ENCODE measurements at regions not wholly inside any gene's neighbourhood (a gene's known extent, or its start where the extent isn't known, plus 50 kb on each side); places are given as distances from the start of the nearest gene placed in this dataset.

- peaks cover 7% of the 10 kb centered on the region for H3K27me3 Mint-ChIP-seq (ENCODE audit: low read depth)
- CTCF ChIA-PET = no interaction called here
- H3K36me3 Mint-ChIP-seq (ENCODE audit: low read depth) = no peaks in the 10 kb centered on the region
- no peaks in the 10 kb centered on the region for H3K4me1 Mint-ChIP-seq (ENCODE audit: low read depth)
- H3K9me3 Mint-ChIP-seq (ENCODE audit: insufficient read depth) = no peaks in the 10 kb centered on the region
- DNase-seq (no peak), ATAC-seq (no peak)
- H3K4me3 Mint-ChIP-seq = no peak overlapping the region
- H3K27ac Mint-ChIP-seq = no peak overlapping the region
- POLR2A ChIA-PET = no interaction called here
Observed at GRCh38 chr5:135112008-135112725, 78.1 kb upstream of the PITX1 start.

DNA sequence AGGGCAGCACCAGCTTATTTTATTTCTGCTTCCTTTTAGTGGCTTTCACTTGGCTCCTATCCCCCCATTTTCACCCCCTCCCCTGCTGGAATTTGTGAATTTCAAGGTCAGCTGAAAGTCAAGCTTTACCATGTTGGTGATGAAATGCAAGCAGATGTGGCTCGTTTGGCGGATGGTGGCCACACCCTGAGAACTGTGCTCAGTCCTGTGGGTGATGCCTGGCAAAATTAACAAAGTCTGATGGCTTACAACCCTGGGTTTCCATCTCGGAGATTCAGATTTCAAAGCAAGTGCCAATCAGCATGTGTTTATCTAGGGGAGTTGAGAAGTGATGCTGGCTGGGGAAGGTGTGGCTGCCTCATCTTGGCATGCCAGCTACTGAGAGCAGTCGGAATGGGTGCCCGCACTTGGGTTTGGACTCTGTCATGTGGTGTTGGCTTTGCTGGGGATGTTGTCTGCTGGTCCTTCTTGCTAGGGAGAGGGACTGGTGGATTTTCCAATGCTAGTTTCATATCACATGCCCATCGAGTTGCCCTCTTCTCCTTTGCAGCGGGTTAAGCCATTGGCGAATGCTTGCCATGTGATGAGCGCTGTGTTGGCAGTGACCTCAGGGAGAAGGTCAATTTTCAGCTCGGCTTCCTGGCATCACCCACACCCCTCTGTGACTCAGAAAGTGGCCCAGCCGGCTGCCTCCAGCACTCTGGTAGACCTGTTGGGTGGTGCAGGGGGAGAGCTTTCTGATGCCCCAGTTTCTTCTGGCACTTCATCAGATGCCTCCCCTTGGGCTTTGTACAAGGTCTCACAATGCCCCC is 77.0 kb upstream of the PITX1 start:
- peaks cover 10% of the 10 kb centered on the region for H3K27me3 Mint-ChIP-seq (ENCODE audit: low read depth)
- ChIA-PET POLR2A (no interaction called here), CTCF (no interaction called here)
- no peak overlapping the region for H3K4me3 Mint-ChIP-seq
- H3K27ac Mint-ChIP-seq = no peak overlapping the region
- no peaks in the 10 kb centered on the region for H3K4me1 Mint-ChIP-seq (ENCODE audit: low read depth)
- no peak for ATAC-seq
- no peaks in the 10 kb centered on the region for H3K9me3 Mint-ChIP-seq (ENCODE audit: insufficient read depth)
- H3K36me3 Mint-ChIP-seq (ENCODE audit: low read depth) = no peaks in the 10 kb centered on the region
- no peak for DNase-seq

DNA sequence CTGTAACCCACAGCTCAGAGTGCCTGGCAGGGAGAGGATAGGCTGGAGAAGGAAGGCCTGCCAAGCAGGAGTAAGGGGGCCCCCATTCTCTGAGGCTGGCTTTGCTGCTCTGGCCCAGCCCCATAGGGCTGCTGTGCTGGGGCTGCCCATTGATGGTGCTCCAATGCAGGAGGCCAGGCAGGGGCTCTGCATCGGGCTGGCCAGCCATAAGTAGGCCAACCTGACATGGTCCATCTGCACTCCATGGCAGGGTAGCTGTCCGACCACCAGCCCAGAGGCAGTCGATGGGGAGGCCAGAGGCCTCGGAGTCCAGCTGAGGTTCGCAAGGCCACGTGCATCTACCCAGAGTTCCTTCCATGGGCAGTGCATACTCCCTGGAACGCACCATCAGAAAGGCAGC is 75.0 kb upstream of the PITX1 start:
- H3K4me1 Mint-ChIP-seq (ENCODE audit: low read depth) = no peaks in the 10 kb centered on the region
- no peak overlapping the region for H3K4me3 Mint-ChIP-seq
- POLR2A ChIA-PET = no interaction called here
- CTCF ChIA-PET = no interaction called here
- H3K27me3 Mint-ChIP-seq (ENCODE audit: low read depth) = peaks cover 8% of the 10 kb centered on the region
- no peaks in the 10 kb centered on the region for H3K36me3 Mint-ChIP-seq (ENCODE audit: low read depth)
- H3K27ac Mint-ChIP-seq = no peak overlapping the region
- H3K9me3 Mint-ChIP-seq (ENCODE audit: insufficient read depth) = no peaks in the 10 kb centered on the region
- DNase-seq (no peak), ATAC-seq (no peak)

DNA sequence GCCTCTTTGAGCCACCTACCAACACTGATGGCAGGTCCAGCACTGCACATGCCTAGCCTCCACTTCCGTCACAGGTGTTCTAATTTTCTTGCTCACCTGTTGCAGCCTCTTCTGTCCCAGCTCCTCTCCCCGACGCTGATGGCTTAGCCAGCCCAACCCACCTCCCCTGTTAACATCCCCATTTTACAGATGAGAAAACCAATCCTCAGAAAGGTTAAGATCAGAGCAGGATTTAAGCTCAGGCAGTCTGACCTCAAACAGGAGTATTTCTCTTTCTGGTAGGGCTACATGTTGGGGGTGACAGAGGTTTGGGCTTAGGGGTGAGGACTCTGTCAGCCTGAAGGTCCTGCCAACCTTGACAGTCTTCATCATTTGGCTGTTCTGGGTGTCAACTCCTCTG is 74.5 kb upstream of the PITX1 start:
- no peaks in the 10 kb centered on the region for H3K36me3 Mint-ChIP-seq (ENCODE audit: low read depth)
- DNase-seq = no peak
- H3K27ac Mint-ChIP-seq = no peak overlapping the region
- POLR2A ChIA-PET = no interaction called here
- no peaks in the 10 kb centered on the region for H3K9me3 Mint-ChIP-seq (ENCODE audit: insufficient read depth)
- no peaks in the 10 kb centered on the region for H3K4me1 Mint-ChIP-seq (ENCODE audit: low read depth)
- no peak overlapping the region for H3K4me3 Mint-ChIP-seq
- ATAC-seq = no peak
- CTCF ChIA-PET = no interaction called here
- peaks cover 6% of the 10 kb centered on the region for H3K27me3 Mint-ChIP-seq (ENCODE audit: low read depth)

GRCh38 chr5:135107986-135108385 is 74.0 kb upstream of the PITX1 start:
- DNase-seq (no peak), ATAC-seq (no peak)
- CTCF ChIA-PET = no interaction called here
- no peak overlapping the region for H3K4me3 Mint-ChIP-seq
- H3K4me1 Mint-ChIP-seq (ENCODE audit: low read depth) = no peaks in the 10 kb centered on the region
- POLR2A ChIA-PET = no interaction called here
- H3K27ac Mint-ChIP-seq = no peak overlapping the region
- no peaks in the 10 kb centered on the region for H3K9me3 Mint-ChIP-seq (ENCODE audit: insufficient read depth)
- peaks cover 6% of the 10 kb centered on the region for H3K27me3 Mint-ChIP-seq (ENCODE audit: low read depth)
- H3K36me3 Mint-ChIP-seq (ENCODE audit: low read depth) = no peaks in the 10 kb centered on the region

- no peak overlapping the region for H3K27ac Mint-ChIP-seq
- H3K9me3 Mint-ChIP-seq (ENCODE audit: insufficient read depth) = no peaks in the 10 kb centered on the region
- DNase-seq = no peak
- ChIA-PET POLR2A (no interaction called here), CTCF (no interaction called here)
- no peaks in the 10 kb centered on the region for H3K36me3 Mint-ChIP-seq (ENCODE audit: low read depth)
- no peak overlapping the region for H3K4me3 Mint-ChIP-seq
- peaks cover 6% of the 10 kb centered on the region for H3K27me3 Mint-ChIP-seq (ENCODE audit: low read depth)
- no peak for ATAC-seq
- H3K4me1 Mint-ChIP-seq (ENCODE audit: low read depth) = no peaks in the 10 kb centered on the region
Observed at GRCh38 chr5:135106610-135107471, 72.8 kb upstream of the PITX1 start.

GRCh38 chr5:135106136-135106535 is 72.1 kb upstream of the PITX1 start:
- H3K27me3 Mint-ChIP-seq (ENCODE audit: low read depth) = peaks cover 6% of the 10 kb centered on the region
- H3K27ac Mint-ChIP-seq = no peak overlapping the region
- CTCF ChIA-PET = no interaction called here
- H3K4me1 Mint-ChIP-seq (ENCODE audit: low read depth) = no peaks in the 10 kb centered on the region
- no peak overlapping the region for H3K4me3 Mint-ChIP-seq
- no peaks in the 10 kb centered on the region for H3K36me3 Mint-ChIP-seq (ENCODE audit: low read depth)
- no peaks in the 10 kb centered on the region for H3K9me3 Mint-ChIP-seq (ENCODE audit: insufficient read depth)
- DNase-seq (no peak), ATAC-seq (no peak)
- POLR2A ChIA-PET = no interaction called here

GRCh38 chr5:135105105-135105484 is 71.1 kb upstream of the PITX1 start:
- CTCF ChIA-PET = no interaction called here
- no peak for DNase-seq
- H3K4me1 Mint-ChIP-seq (ENCODE audit: low read depth) = no peaks in the 10 kb centered on the region
- POLR2A ChIA-PET = no interaction called here
- H3K27me3 Mint-ChIP-seq (ENCODE audit: low read depth) = peaks cover 6% of the 10 kb centered on the region
- no peak overlapping the region for H3K27ac Mint-ChIP-seq
- ATAC-seq = no peak
- no peaks in the 10 kb centered on the region for H3K9me3 Mint-ChIP-seq (ENCODE audit: insufficient read depth)
- no peaks in the 10 kb centered on the region for H3K36me3 Mint-ChIP-seq (ENCODE audit: low read depth)
- no peak overlapping the region for H3K4me3 Mint-ChIP-seq

DNA sequence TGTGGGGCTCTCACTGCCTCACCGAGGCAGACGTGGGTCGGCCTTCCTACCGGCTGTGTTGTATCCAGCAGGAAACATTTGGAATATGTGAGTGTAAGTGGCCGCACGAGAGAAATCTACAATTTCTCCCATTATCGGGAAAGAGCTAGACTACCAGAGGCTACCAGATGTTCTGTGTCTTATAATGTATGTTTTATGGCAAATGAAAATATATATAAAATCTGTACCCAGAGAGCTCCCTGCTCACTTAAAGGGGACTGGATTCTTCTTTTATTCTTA is 69.5 kb upstream of the PITX1 start:
- Mint-ChIP-seq H3K27ac (no peak overlapping the region), H3K27me3 (ENCODE audit: low read depth) (peaks cover 6% of the 10 kb centered on the region), H3K4me3 (no peak overlapping the region), H3K36me3 (ENCODE audit: low read depth) (no peaks in the 10 kb centered on the region), H3K9me3 (ENCODE audit: insufficient read depth) (no peaks in the 10 kb centered on the region), H3K4me1 (ENCODE audit: low read depth) (no peaks in the 10 kb centered on the region)
- ATAC-seq = no peak
- ChIA-PET CTCF (no interaction called here), POLR2A (no interaction called here)
- DNase-seq = no peak

GRCh38 chr5:135102716-135103574 is 68.9 kb upstream of the PITX1 start:
- ChIA-PET CTCF (no interaction called here), POLR2A (no interaction called here)
- no peak for ATAC-seq
- no peak for DNase-seq
- peaks cover 6% of the 10 kb centered on the region for H3K27me3 Mint-ChIP-seq (ENCODE audit: low read depth)
- H3K36me3 Mint-ChIP-seq (ENCODE audit: low read depth) = no peaks in the 10 kb centered on the region
- H3K9me3 Mint-ChIP-seq (ENCODE audit: insufficient read depth) = no peaks in the 10 kb centered on the region
- no peak overlapping the region for H3K4me3 Mint-ChIP-seq
- H3K27ac Mint-ChIP-seq = no peak overlapping the region
- H3K4me1 Mint-ChIP-seq (ENCODE audit: low read depth) = no peaks in the 10 kb centered on the region

DNA sequence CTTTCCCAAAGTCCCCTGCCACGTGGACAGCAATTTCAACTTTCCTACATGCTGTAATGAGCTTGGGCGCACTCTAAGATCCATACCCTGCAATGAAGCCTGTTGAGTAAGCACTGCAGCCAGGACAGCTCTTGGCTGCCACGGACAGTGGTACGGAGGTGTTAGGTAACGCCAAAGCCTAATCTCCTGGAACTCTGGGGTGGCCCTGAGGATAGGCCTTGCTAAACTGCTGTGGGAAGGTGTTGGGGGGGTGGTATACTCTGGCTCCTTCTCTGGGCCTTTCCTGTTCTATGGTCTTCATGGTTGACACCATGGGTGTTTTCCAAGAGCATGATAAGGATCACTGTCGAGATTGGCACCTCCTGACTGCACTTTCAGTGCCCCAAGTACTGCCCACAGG is 66.4 kb upstream of the PITX1 start:
- Mint-ChIP-seq H3K4me1 (ENCODE audit: low read depth) (no peaks in the 10 kb centered on the region), H3K27me3 (ENCODE audit: low read depth) (peaks cover 9% of the 10 kb centered on the region), H3K4me3 (no peak overlapping the region), H3K27ac (no peak overlapping the region), H3K9me3 (ENCODE audit: insufficient read depth) (no peaks in the 10 kb centered on the region), H3K36me3 (ENCODE audit: low read depth) (no peaks in the 10 kb centered on the region)
- POLR2A ChIA-PET = no interaction called here
- DNase-seq (no peak), ATAC-seq (no peak)
- CTCF ChIA-PET = no interaction called here

GRCh38 chr5:135100011-135100410 is 66.0 kb upstream of the PITX1 start:
- H3K27ac Mint-ChIP-seq = no peak overlapping the region
- H3K9me3 Mint-ChIP-seq (ENCODE audit: insufficient read depth) = no peaks in the 10 kb centered on the region
- H3K4me3 Mint-ChIP-seq = no peak overlapping the region
- no peaks in the 10 kb centered on the region for H3K4me1 Mint-ChIP-seq (ENCODE audit: low read depth)
- peaks cover 9% of the 10 kb centered on the region for H3K27me3 Mint-ChIP-seq (ENCODE audit: low read depth)
- no peaks in the 10 kb centered on the region for H3K36me3 Mint-ChIP-seq (ENCODE audit: low read depth)
- ATAC-seq (no peak), DNase-seq (no peak)
- POLR2A ChIA-PET = no interaction called here
- CTCF ChIA-PET = no interaction called here
